ENCODE measurements at regions not wholly inside any gene's neighbourhood (a gene's known extent, or its start where the extent isn't known, plus 50 kb on each side); places are given as distances from the start of the nearest gene placed in this dataset.

GRCh38 chr12:91496337-91496736 is 313.7 kb upstream of the DCN start:
- ChIA-PET CTCF (ENCODE audit: partially characterized antibody) (no interaction called here), POLR2A (ENCODE audit: partially characterized antibody) (no interaction called here)
- no peak for DNase-seq
- intact Hi-C loops (cut with micrococcal nuclease): no loop called here
- no peaks in the 10 kb centered on the region for H3K36me3 ChIP-seq (ENCODE audit: insufficient read depth, low read length)
- Mint-ChIP-seq H3K27me3 (peaks cover 0 to 2% of the 10 kb centered on the region in 2 donors), H3K9me3 (no peaks in the 10 kb centered on the region), H3K27ac (no peak overlapping the region), H3K4me3 (no peak overlapping the region), H3K36me3 (no peaks in the 10 kb centered on the region), H3K4me1 (no peaks in the 10 kb centered on the region)
- H3K4me1 ChIP-seq (ENCODE audit: insufficient read depth, low read length): no peaks in the 10 kb centered on the region
- no peaks in the 10 kb centered on the region for H3K9me3 ChIP-seq (ENCODE audit: control insufficient read depth in 1 of 2, low read length in 2 of 2)
- no peaks in the 10 kb centered on the region for H3K27me3 ChIP-seq (ENCODE audit: insufficient read depth, low read length)
- no peak overlapping the region for H3K27ac ChIP-seq (ENCODE audit: low read depth, low read length)
- no peak overlapping the region for H3K4me3 ChIP-seq (ENCODE audit: low read length in 2 of 2)

GRCh38 chr12:91493308-91493707 is 310.7 kb upstream of the DCN start:
- Mint-ChIP-seq H3K4me1 (no peaks in the 10 kb centered on the region), H3K36me3 (no peaks in the 10 kb centered on the region), H3K27ac (no peak overlapping the region), H3K27me3 (peaks cover 0 to 2% of the 10 kb centered on the region in 2 donors), H3K9me3 (no peaks in the 10 kb centered on the region), H3K4me3 (no peak overlapping the region)
- Histone ChIP-seq H3K27me3 (ENCODE audit: insufficient read depth, low read length) (no peaks in the 10 kb centered on the region), H3K4me1 (ENCODE audit: insufficient read depth, low read length) (no peaks in the 10 kb centered on the region), H3K4me3 (ENCODE audit: low read length in 2 of 2) (no peak overlapping the region), H3K27ac (ENCODE audit: low read depth, low read length) (no peak overlapping the region), H3K9me3 (ENCODE audit: control insufficient read depth in 1 of 2, low read length in 2 of 2) (no peaks in the 10 kb centered on the region), H3K36me3 (ENCODE audit: insufficient read depth, low read length) (no peaks in the 10 kb centered on the region)
- ChIA-PET POLR2A (ENCODE audit: partially characterized antibody) (no interaction called here), CTCF (ENCODE audit: partially characterized antibody) (no interaction called here)
- DNase-seq: no peak
- intact Hi-C loops (cut with micrococcal nuclease): no loop called here

GRCh38 chr12:91492648-91493047 is 310.0 kb upstream of the DCN start:
- CTCF ChIA-PET (ENCODE audit: partially characterized antibody): no interaction called here
- no peaks in the 10 kb centered on the region for H3K27me3 ChIP-seq (ENCODE audit: insufficient read depth, low read length)
- POLR2A ChIA-PET (ENCODE audit: partially characterized antibody): no interaction called here
- Mint-ChIP-seq H3K27me3 (peaks cover 0 to 2% of the 10 kb centered on the region in 2 donors), H3K4me1 (no peaks in the 10 kb centered on the region), H3K9me3 (no peaks in the 10 kb centered on the region), H3K27ac (no peak overlapping the region), H3K4me3 (no peak overlapping the region), H3K36me3 (no peaks in the 10 kb centered on the region)
- H3K27ac ChIP-seq (ENCODE audit: low read depth, low read length): no peak overlapping the region
- H3K4me1 ChIP-seq (ENCODE audit: insufficient read depth, low read length): no peaks in the 10 kb centered on the region
- no peak for DNase-seq
- no peaks in the 10 kb centered on the region for H3K36me3 ChIP-seq (ENCODE audit: insufficient read depth, low read length)
- no peaks in the 10 kb centered on the region for H3K9me3 ChIP-seq (ENCODE audit: control insufficient read depth in 1 of 2, low read length in 2 of 2)
- H3K4me3 ChIP-seq (ENCODE audit: low read length in 2 of 2): no peak overlapping the region
- intact Hi-C loops (cut with micrococcal nuclease): no loop called here

- H3K27me3 ChIP-seq (ENCODE audit: insufficient read depth, low read length): no peaks in the 10 kb centered on the region
- H3K27me3 Mint-ChIP-seq: peaks cover 4 to 7% of the 10 kb centered on the region in 2 donors
- CTCF ChIA-PET (ENCODE audit: partially characterized antibody): no interaction called here
Measured at GRCh38 chr12:91490667-91491311, 308.2 kb upstream of the DCN start.

GRCh38 chr12:91483471-91483985 is 300.9 kb upstream of the DCN start:
- ChIA-PET POLR2A (ENCODE audit: partially characterized antibody) (no interaction called here), CTCF (ENCODE audit: partially characterized antibody) (no interaction called here)
- H3K27me3 Mint-ChIP-seq: peaks cover 4 to 5% of the 10 kb centered on the region in 2 donors
- Histone ChIP-seq H3K27me3 (ENCODE audit: insufficient read depth, low read length) (no peaks in the 10 kb centered on the region), H3K4me3 (ENCODE audit: low read length in 2 of 2) (no peak overlapping the region), H3K36me3 (ENCODE audit: insufficient read depth, low read length) (no peaks in the 10 kb centered on the region), H3K9me3 (ENCODE audit: control insufficient read depth in 1 of 2, low read length in 2 of 2) (no peaks in the 10 kb centered on the region), H3K4me1 (ENCODE audit: insufficient read depth, low read length) (no peaks in the 10 kb centered on the region), H3K27ac (ENCODE audit: low read depth, low read length) (no peak overlapping the region)
- H3K4me1 Mint-ChIP-seq: no peaks in the 10 kb centered on the region
- H3K4me3 Mint-ChIP-seq: no peak overlapping the region
- peaks cover 0 to 3% (median 0%) of the 10 kb centered on the region in 8 donors for H3K9me3 Mint-ChIP-seq
- H3K27ac Mint-ChIP-seq: no peak overlapping the region
- intact Hi-C loops (cut with micrococcal nuclease): no loop called here
- no peaks in the 10 kb centered on the region for H3K36me3 Mint-ChIP-seq
- DNase-seq: no peak

More at GRCh38 chr12:91490667-91491311, 308.2 kb upstream of the DCN start:
- H3K27ac Mint-ChIP-seq: no peak overlapping the region
- no peaks in the 10 kb centered on the region for H3K4me1 ChIP-seq (ENCODE audit: insufficient read depth, low read length)
- H3K36me3 Mint-ChIP-seq: no peaks in the 10 kb centered on the region
- H3K36me3 ChIP-seq (ENCODE audit: insufficient read depth, low read length): no peaks in the 10 kb centered on the region
- peaks cover 0 to 3% (median 0%) of the 10 kb centered on the region in 8 donors for H3K9me3 Mint-ChIP-seq
- no peak overlapping the region for H3K4me3 Mint-ChIP-seq
- DNase-seq: no peak
- H3K4me3 ChIP-seq (ENCODE audit: low read length in 2 of 2): no peak overlapping the region
- intact Hi-C loops (cut with micrococcal nuclease): no loop called here
- no peaks in the 10 kb centered on the region for H3K9me3 ChIP-seq (ENCODE audit: control insufficient read depth in 1 of 2, low read length in 2 of 2)
- H3K27ac ChIP-seq (ENCODE audit: low read depth, low read length): no peak overlapping the region
- H3K4me1 Mint-ChIP-seq: no peaks in the 10 kb centered on the region
- POLR2A ChIA-PET (ENCODE audit: partially characterized antibody): no interaction called here

GRCh38 chr12:91482231-91482630 is 299.6 kb upstream of the DCN start:
- H3K27ac Mint-ChIP-seq: no peak overlapping the region
- intact Hi-C loops (cut with micrococcal nuclease): no loop called here
- Histone ChIP-seq H3K27me3 (ENCODE audit: insufficient read depth, low read length) (no peaks in the 10 kb centered on the region), H3K27ac (ENCODE audit: low read depth, low read length) (no peak overlapping the region), H3K4me1 (ENCODE audit: insufficient read depth, low read length) (no peaks in the 10 kb centered on the region), H3K36me3 (ENCODE audit: insufficient read depth, low read length) (no peaks in the 10 kb centered on the region), H3K4me3 (ENCODE audit: low read length in 2 of 2) (no peak overlapping the region), H3K9me3 (ENCODE audit: control insufficient read depth in 1 of 2, low read length in 2 of 2) (no peaks in the 10 kb centered on the region)
- H3K4me3 Mint-ChIP-seq: no peak overlapping the region
- ChIA-PET POLR2A (ENCODE audit: partially characterized antibody) (no interaction called here), CTCF (ENCODE audit: partially characterized antibody) (no interaction called here)
- peaks cover 0 to 3% (median 0%) of the 10 kb centered on the region in 8 donors for H3K9me3 Mint-ChIP-seq
- H3K27me3 Mint-ChIP-seq: peaks cover 2 to 4% of the 10 kb centered on the region in 2 donors
- DNase-seq: no peak
- no peaks in the 10 kb centered on the region for H3K36me3 Mint-ChIP-seq
- H3K4me1 Mint-ChIP-seq: no peaks in the 10 kb centered on the region

- Mint-ChIP-seq H3K9me3 (peaks cover 0 to 5% (median 2%) of the 10 kb centered on the region in 8 donors), H3K27ac (no peak overlapping the region), H3K4me1 (no peaks in the 10 kb centered on the region), H3K36me3 (no peaks in the 10 kb centered on the region), H3K4me3 (no peak overlapping the region), H3K27me3 (peaks cover 6 to 11% of the 10 kb centered on the region in 2 donors)
- ChIA-PET POLR2A (ENCODE audit: partially characterized antibody) (no interaction called here), CTCF (ENCODE audit: partially characterized antibody) (no interaction called here)
- DNase-seq: no peak
- Histone ChIP-seq H3K27me3 (ENCODE audit: insufficient read depth, low read length) (no peaks in the 10 kb centered on the region), H3K27ac (ENCODE audit: low read depth, low read length) (no peak overlapping the region), H3K9me3 (ENCODE audit: control insufficient read depth in 1 of 2, low read length in 2 of 2) (no peaks in the 10 kb centered on the region), H3K4me3 (ENCODE audit: low read length in 2 of 2) (no peak overlapping the region), H3K4me1 (ENCODE audit: insufficient read depth, low read length) (no peaks in the 10 kb centered on the region), H3K36me3 (ENCODE audit: insufficient read depth, low read length) (no peaks in the 10 kb centered on the region)
- intact Hi-C loops (cut with micrococcal nuclease): no loop called here
Measured at GRCh38 chr12:91478500-91478899, 295.9 kb upstream of the DCN start.

Measured in CD4-positive, alpha-beta memory T cell (primary cell).